SK-N-SH (cell line): ENCODE measurements at regions not wholly inside any gene's neighbourhood (a gene's known extent, or its start where the extent isn't known, plus 50 kb on each side); places are given as distances from the start of the nearest gene placed in this dataset.

Experiments
- FOXJ3 ChIP-seq: sonication (generic); formaldehyde crosslinking; IDR thresholded peaks from 2 replicates; pipeline ENCODE4 v1.5.1; 2020; ENCODE audit warnings: mild to moderate bottlenecking, missing genetic modification reagents
- SMC3 ChIP-seq: IDR thresholded peaks from 2 replicates; pipeline ENCODE4 v1.6.1; 2012; ENCODE audit warnings: low read depth, low read length, improper control_type of control experiment
- TF ChIP-seq, protein P1 (sequence below): fragments of 150-350 bp; IDR thresholded peaks from 2 replicates; pipeline ENCODE4 v1.6.1; 2017; ENCODE audit warnings: antibody characterized with exemption, low read length, low read depth, borderline replicate concordance
- TF ChIP-seq, protein P2 (sequence below): fragments of 200-600 bp; sonication (generic); IDR thresholded peaks from 2 replicates; pipeline ENCODE4 v1.6.1; 2017; ENCODE audit warnings: antibody characterized with exemption, mild to moderate bottlenecking, moderate library complexity
- TF ChIP-seq, protein P3 (sequence below): IDR thresholded peaks from 2 replicates; pipeline ENCODE4 v1.6.1; 2012; ENCODE audit warnings: mild to moderate bottlenecking, low read depth, low read length, moderate library complexity

- TF ChIP-seq, protein P1, sequence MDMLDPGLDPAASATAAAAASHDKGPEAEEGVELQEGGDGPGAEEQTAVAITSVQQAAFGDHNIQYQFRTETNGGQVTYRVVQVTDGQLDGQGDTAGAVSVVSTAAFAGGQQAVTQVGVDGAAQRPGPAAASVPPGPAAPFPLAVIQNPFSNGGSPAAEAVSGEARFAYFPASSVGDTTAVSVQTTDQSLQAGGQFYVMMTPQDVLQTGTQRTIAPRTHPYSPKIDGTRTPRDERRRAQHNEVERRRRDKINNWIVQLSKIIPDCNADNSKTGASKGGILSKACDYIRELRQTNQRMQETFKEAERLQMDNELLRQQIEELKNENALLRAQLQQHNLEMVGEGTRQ: no peak
- TF ChIP-seq, protein P2, sequence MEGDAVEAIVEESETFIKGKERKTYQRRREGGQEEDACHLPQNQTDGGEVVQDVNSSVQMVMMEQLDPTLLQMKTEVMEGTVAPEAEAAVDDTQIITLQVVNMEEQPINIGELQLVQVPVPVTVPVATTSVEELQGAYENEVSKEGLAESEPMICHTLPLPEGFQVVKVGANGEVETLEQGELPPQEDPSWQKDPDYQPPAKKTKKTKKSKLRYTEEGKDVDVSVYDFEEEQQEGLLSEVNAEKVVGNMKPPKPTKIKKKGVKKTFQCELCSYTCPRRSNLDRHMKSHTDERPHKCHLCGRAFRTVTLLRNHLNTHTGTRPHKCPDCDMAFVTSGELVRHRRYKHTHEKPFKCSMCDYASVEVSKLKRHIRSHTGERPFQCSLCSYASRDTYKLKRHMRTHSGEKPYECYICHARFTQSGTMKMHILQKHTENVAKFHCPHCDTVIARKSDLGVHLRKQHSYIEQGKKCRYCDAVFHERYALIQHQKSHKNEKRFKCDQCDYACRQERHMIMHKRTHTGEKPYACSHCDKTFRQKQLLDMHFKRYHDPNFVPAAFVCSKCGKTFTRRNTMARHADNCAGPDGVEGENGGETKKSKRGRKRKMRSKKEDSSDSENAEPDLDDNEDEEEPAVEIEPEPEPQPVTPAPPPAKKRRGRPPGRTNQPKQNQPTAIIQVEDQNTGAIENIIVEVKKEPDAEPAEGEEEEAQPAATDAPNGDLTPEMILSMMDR: no peak
- TF ChIP-seq, protein P3, sequence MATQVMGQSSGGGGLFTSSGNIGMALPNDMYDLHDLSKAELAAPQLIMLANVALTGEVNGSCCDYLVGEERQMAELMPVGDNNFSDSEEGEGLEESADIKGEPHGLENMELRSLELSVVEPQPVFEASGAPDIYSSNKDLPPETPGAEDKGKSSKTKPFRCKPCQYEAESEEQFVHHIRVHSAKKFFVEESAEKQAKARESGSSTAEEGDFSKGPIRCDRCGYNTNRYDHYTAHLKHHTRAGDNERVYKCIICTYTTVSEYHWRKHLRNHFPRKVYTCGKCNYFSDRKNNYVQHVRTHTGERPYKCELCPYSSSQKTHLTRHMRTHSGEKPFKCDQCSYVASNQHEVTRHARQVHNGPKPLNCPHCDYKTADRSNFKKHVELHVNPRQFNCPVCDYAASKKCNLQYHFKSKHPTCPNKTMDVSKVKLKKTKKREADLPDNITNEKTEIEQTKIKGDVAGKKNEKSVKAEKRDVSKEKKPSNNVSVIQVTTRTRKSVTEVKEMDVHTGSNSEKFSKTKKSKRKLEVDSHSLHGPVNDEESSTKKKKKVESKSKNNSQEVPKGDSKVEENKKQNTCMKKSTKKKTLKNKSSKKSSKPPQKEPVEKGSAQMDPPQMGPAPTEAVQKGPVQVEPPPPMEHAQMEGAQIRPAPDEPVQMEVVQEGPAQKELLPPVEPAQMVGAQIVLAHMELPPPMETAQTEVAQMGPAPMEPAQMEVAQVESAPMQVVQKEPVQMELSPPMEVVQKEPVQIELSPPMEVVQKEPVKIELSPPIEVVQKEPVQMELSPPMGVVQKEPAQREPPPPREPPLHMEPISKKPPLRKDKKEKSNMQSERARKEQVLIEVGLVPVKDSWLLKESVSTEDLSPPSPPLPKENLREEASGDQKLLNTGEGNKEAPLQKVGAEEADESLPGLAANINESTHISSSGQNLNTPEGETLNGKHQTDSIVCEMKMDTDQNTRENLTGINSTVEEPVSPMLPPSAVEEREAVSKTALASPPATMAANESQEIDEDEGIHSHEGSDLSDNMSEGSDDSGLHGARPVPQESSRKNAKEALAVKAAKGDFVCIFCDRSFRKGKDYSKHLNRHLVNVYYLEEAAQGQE: no peak
- TF ChIP-seq FOXJ3: no peak
- no peak for TF ChIP-seq SMC3
Measured at GRCh38 chr1:4018466-4019146, 118.5 kb upstream of the C1orf174 start.
